Upper lobe of right lung (tissue), 1 donor: ENCODE measurements at regions not wholly inside any gene's neighbourhood (a gene's known extent, or its start where the extent isn't known, plus 50 kb on each side); places are given as distances from the start of the nearest gene placed in this dataset.

ENCODE experiments used
- ATAC-seq: fragments of 200-7000 bp; cut with Tn5 transposase; one replicate; pipeline ENCODE4 v1.9.1; 2020; ENCODE audit warnings: mild to moderate bottlenecking, moderate library complexity
- DNase-seq: peaks from one replicate; pipeline ENCODE4 v3.0.0-alpha.2; 2020
- H3K27ac ChIP-seq: fragments of 200-600 bp; one replicate; pipeline ENCODE4 v1.8.0; 2022
- H3K27me3 ChIP-seq: fragments of 200-600 bp; one replicate; pipeline ENCODE4 v1.8.0; 2022; ENCODE audit warnings: mild to moderate bottlenecking
- H3K36me3 ChIP-seq: fragments of 200-600 bp; one replicate; pipeline ENCODE4 v1.8.0; 2022
- H3K4me1 ChIP-seq: fragments of 200-600 bp; one replicate; pipeline ENCODE4 v1.8.0; 2022
- H3K4me3 ChIP-seq: fragments of 200-600 bp; one replicate; pipeline ENCODE4 v1.8.0; 2022; ENCODE audit warnings: mild to moderate bottlenecking
- H3K9me3 ChIP-seq: fragments of 200-600 bp; one replicate; pipeline ENCODE4 v1.8.0; 2022
- intact Hi-C: fragments of 100-400 bp; cut with DNase I; formaldehyde crosslinking; loops from one replicate; pipeline ENCODE4 v1.11.0; 2022
- TF ChIP-seq, protein P1 (sequence below): fragments of 200-600 bp; IDR thresholded peaks from one replicate; pipeline ENCODE4 v1.8.0; 2022; ENCODE audit warnings: antibody characterized with exemption
- donor health status: DM: no; HTN: yes; CAD: no; lungs with severe emphysema.

- intact Hi-C loops = no loop called here
- H3K27ac ChIP-seq = no peak overlapping the region
- TF ChIP-seq, protein P1, sequence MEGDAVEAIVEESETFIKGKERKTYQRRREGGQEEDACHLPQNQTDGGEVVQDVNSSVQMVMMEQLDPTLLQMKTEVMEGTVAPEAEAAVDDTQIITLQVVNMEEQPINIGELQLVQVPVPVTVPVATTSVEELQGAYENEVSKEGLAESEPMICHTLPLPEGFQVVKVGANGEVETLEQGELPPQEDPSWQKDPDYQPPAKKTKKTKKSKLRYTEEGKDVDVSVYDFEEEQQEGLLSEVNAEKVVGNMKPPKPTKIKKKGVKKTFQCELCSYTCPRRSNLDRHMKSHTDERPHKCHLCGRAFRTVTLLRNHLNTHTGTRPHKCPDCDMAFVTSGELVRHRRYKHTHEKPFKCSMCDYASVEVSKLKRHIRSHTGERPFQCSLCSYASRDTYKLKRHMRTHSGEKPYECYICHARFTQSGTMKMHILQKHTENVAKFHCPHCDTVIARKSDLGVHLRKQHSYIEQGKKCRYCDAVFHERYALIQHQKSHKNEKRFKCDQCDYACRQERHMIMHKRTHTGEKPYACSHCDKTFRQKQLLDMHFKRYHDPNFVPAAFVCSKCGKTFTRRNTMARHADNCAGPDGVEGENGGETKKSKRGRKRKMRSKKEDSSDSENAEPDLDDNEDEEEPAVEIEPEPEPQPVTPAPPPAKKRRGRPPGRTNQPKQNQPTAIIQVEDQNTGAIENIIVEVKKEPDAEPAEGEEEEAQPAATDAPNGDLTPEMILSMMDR = no peak
Observed at GRCh38 chrX:5656544-5656943, 572.1 kb downstream of the NLGN4X start.

DNA sequence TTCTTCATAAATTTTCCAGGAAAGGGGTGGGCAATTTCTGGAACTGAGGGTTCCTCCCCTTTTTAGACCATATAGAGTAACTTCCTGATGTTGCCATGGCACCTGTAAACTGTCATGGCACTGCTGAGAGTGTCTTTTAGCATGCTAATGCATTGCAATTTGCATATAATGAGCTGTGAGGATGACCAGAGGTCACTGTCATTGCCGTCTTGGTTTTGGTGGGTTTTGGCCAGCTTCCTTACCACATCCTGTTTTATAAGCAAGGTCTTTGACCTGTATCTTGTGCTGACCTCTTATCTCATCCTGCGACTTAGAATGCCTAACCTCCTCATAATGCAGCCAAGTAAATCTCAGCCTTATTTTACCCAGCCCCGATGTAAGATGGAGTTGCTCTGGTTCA lies 577.8 kb downstream of the NLGN4X start:
- ATAC-seq (no peak), DNase-seq (no peak)
- H3K9me3 ChIP-seq = no peaks in the 10 kb centered on the region
- no peak overlapping the region for H3K27ac ChIP-seq
- H3K4me3 ChIP-seq = no peak overlapping the region
- no peaks in the 10 kb centered on the region for H3K27me3 ChIP-seq
- no peaks in the 10 kb centered on the region for H3K36me3 ChIP-seq
- no peaks in the 10 kb centered on the region for H3K4me1 ChIP-seq
- intact Hi-C loops = no loop called here
- TF ChIP-seq, protein P1 = no peak

More at GRCh38 chrX:5656544-5656943, 572.1 kb downstream of the NLGN4X start:
- H3K36me3 ChIP-seq = no peaks in the 10 kb centered on the region
- H3K9me3 ChIP-seq = no peaks in the 10 kb centered on the region
- no peak for DNase-seq
- H3K4me1 ChIP-seq = no peaks in the 10 kb centered on the region
- no peaks in the 10 kb centered on the region for H3K27me3 ChIP-seq
- no peak for ATAC-seq
- H3K4me3 ChIP-seq = no peak overlapping the region

- Histone ChIP-seq H3K36me3 (no peaks in the 10 kb centered on the region), H3K27me3 (no peaks in the 10 kb centered on the region), H3K27ac (no peak overlapping the region), H3K9me3 (no peaks in the 10 kb centered on the region), H3K4me3 (no peak overlapping the region), H3K4me1 (no peaks in the 10 kb centered on the region)
- TF ChIP-seq, protein P1 = no peak
- intact Hi-C loops = no loop called here
- DNase-seq (no peak), ATAC-seq (no peak)
Observed at GRCh38 chrX:5648941-5649568, 579.6 kb downstream of the NLGN4X start.

- intact Hi-C loops = no loop called here
- DNase-seq (no peak), ATAC-seq (no peak)
- no peak overlapping the region for H3K27ac ChIP-seq
- no peaks in the 10 kb centered on the region for H3K36me3 ChIP-seq
- TF ChIP-seq, protein P1 = no peak
- no peaks in the 10 kb centered on the region for H3K9me3 ChIP-seq
- no peaks in the 10 kb centered on the region for H3K4me1 ChIP-seq
- no peaks in the 10 kb centered on the region for H3K27me3 ChIP-seq
- H3K4me3 ChIP-seq = no peak overlapping the region
Observed at GRCh38 chrX:5646818-5647217, 581.8 kb downstream of the NLGN4X start.

GRCh38 chrX:5644776-5645175 lies 583.9 kb downstream of the NLGN4X start:
- TF ChIP-seq, protein P1 = no peak
- intact Hi-C loops = no loop called here
- H3K36me3 ChIP-seq = no peaks in the 10 kb centered on the region
- no peaks in the 10 kb centered on the region for H3K9me3 ChIP-seq
- no peaks in the 10 kb centered on the region for H3K4me1 ChIP-seq
- DNase-seq = no peak
- no peak overlapping the region for H3K4me3 ChIP-seq
- no peak for ATAC-seq
- H3K27me3 ChIP-seq = no peaks in the 10 kb centered on the region
- no peak overlapping the region for H3K27ac ChIP-seq

DNA sequence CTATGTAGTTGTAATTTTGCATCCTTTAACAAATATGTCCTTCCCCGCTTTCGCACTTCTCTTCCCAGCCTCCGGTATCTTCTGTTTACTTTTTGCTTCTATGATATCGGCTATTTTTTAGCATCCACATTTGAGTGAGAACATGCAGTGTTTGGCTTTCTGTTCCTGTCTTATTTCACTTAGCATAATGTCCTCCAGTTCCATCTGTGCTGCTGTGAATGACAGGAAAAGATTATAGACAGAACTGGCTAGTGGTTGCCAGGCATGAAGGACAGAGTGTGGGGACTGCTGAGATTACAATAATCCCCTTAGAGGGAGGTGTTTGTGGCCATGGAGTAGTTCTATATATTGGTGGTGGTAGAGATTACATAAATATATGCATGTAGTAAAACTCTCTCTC lies 588.6 kb downstream of the NLGN4X start:
- TF ChIP-seq, protein P1 = no peak
- Histone ChIP-seq H3K27me3 (no peaks in the 10 kb centered on the region), H3K9me3 (no peaks in the 10 kb centered on the region), H3K27ac (no peak overlapping the region), H3K4me3 (no peak overlapping the region), H3K4me1 (no peaks in the 10 kb centered on the region), H3K36me3 (no peaks in the 10 kb centered on the region)
- intact Hi-C loops = no loop called here
- ATAC-seq (no peak), DNase-seq (no peak)
